Endothelial cell of umbilical vein (primary cell): ENCODE measurements at regions not wholly inside any gene's neighbourhood (a gene's known extent, or its start where the extent isn't known, plus 50 kb on each side); places are given as distances from the start of the nearest gene placed in this dataset.

Experiments
- BruUV-seq: library from RNA; stranded (reverse); fragments of 400-500 nt; replicated peaks from 2 replicates; lab custom pipeline; 2021; lab: Mats Ljungman, UMichigan
- CTCF ChIA-PET: fragments of 300-600, 350-600 bp; sonication (Branson Sonifier 250); formaldehyde crosslinking; loops from one replicate; lab custom pipeline; 2021; ENCODE audit warnings: antibody characterized with exemption, inconsistent platforms; lab: Charles Lee
- POLR2A ChIA-PET: fragments of 300-600, 350-600 bp; sonication (Branson Sonifier 250); formaldehyde crosslinking; loops from one replicate; lab custom pipeline; 2021; ENCODE audit warnings: antibody characterized with exemption, inconsistent platforms; lab: Charles Lee
- DNase-seq: peaks from one replicate; pipeline ENCODE4 v3.0.0-alpha.2; 2011; ENCODE audit warnings: low read depth, low spot score
- FAIRE-seq: peaks from 2 replicates; lab custom pipeline; 2011; peaks lifted over from hg19 to GRCh38; lab: Jason Lieb, UNC
- H2AFZ ChIP-seq: 2 replicates; pipeline ENCODE4 v1.6.0; 2012; ENCODE audit warnings: low read depth, low read length, control low read depth, inconsistent platforms
- H3K27ac ChIP-seq: 2 replicates; pipeline ENCODE4 v1.5.1; 2011; ENCODE audit warnings: low read depth, mild to moderate bottlenecking, control low read depth, low read length, moderate library complexity; ENCODE audit not compliant: insufficient read depth
- H3K27me3 ChIP-seq, 2 experiments: 2 replicates each; pipeline versions ENCODE4 v1.6.0 to v1.6.1; 2011; ENCODE audit warnings: low read length in 2 of 2, mixed read lengths in 1 of 2; ENCODE audit not compliant: control insufficient read depth in 2 of 2, insufficient read depth in 2 of 2
- H3K36me3 ChIP-seq, 2 experiments: 2 replicates in 1 of 2; 3 replicates in 1 of 2; pipeline ENCODE4 v1.5.1; 2011; ENCODE audit warnings: low read length in 2 of 2, mild to moderate bottlenecking in 1 of 2, moderate library complexity in 1 of 2; ENCODE audit not compliant: control insufficient read depth in 2 of 2, insufficient read depth in 2 of 2; ENCODE audit errors: extremely low read depth in 1 of 2
- H3K4me1 ChIP-seq: 3 replicates; pipeline ENCODE4 v1.5.1; 2011; ENCODE audit warnings: mild to moderate bottlenecking, low read length; ENCODE audit not compliant: control insufficient read depth, insufficient read depth; ENCODE audit errors: extremely low read depth
- H3K4me2 ChIP-seq: 2 replicates; pipeline ENCODE4 v1.6.1; 2011; ENCODE audit warnings: low read length, control low read depth, mixed read lengths; ENCODE audit not compliant: insufficient read depth
- H3K4me3 ChIP-seq, 3 experiments: fragments of 200-600 bp in 1 of 3; sonication (generic), shearing (Covaris generic) in 1 of 3; replicated peaks in 1 of 3; 2 replicates each; pipeline ENCODE4 v1.5.1; 2011 to 2016; ENCODE audit warnings: control low read depth in 3 of 3, low read length in 3 of 3, mild to moderate bottlenecking in 2 of 3, inconsistent platforms in 1 of 3, low read depth in 1 of 3, moderate library complexity in 1 of 3; ENCODE audit not compliant: insufficient read depth in 1 of 3
- H3K79me2 ChIP-seq: 2 replicates; pipeline ENCODE4 v1.6.0; 2012; ENCODE audit warnings: low read length, inconsistent platforms; ENCODE audit not compliant: control insufficient read depth, insufficient read depth
- H3K9ac ChIP-seq: replicated peaks from 2 replicates; pipeline ENCODE3; 2011; ENCODE audit warnings: low read length, control low read depth; ENCODE audit not compliant: insufficient read depth; ENCODE audit errors: extremely low read depth
- H3K9me1 ChIP-seq: replicated peaks from 3 replicates; pipeline ENCODE4 v1.6.0; 2011; ENCODE audit warnings: mild to moderate bottlenecking, low read length; ENCODE audit not compliant: control insufficient read depth, insufficient read depth; ENCODE audit errors: extremely low read depth
- H3K9me3 ChIP-seq: replicated peaks from 2 replicates; pipeline ENCODE4 v1.5.1; 2012; ENCODE audit warnings: low read length, inconsistent platforms; ENCODE audit not compliant: control insufficient read depth, insufficient read depth
- H4K20me1 ChIP-seq: replicated peaks from 2 replicates; pipeline ENCODE3; 2011; ENCODE audit warnings: mild to moderate bottlenecking, low read length; ENCODE audit not compliant: control insufficient read depth, insufficient read depth; ENCODE audit errors: extremely low read depth
- EZH2 ChIP-seq: IDR thresholded peaks from 2 replicates; pipeline ENCODE4 v1.6.1; 2012; ENCODE audit warnings: borderline replicate concordance, low read depth, mild to moderate bottlenecking, moderate library complexity, low read length, inconsistent platforms; ENCODE audit not compliant: severe bottlenecking
- GATA2 ChIP-seq: IDR thresholded peaks from 2 replicates; pipeline ENCODE4 v1.7.0; 2011; ENCODE audit warnings: low read depth, mild to moderate bottlenecking, moderate library complexity, mixed read lengths, low read length; ENCODE audit not compliant: insufficient read length, insufficient read depth
- JUN ChIP-seq: IDR thresholded peaks from 2 replicates; pipeline ENCODE4 v1.6.1; 2011; ENCODE audit warnings: borderline replicate concordance, low read depth; ENCODE audit not compliant: insufficient read length, insufficient read depth
- MYC ChIP-seq: IDR thresholded peaks from one replicate; pipeline ENCODE4 v1.6.1; 2011; ENCODE audit warnings: mild to moderate bottlenecking, low read depth, low read length
- POLR2A ChIP-seq: IDR thresholded peaks from 2 replicates; pipeline ENCODE4 v1.6.1; 2012; ENCODE audit warnings: low read depth, mild to moderate bottlenecking, control low read depth, low read length
- POLR2AphosphoS5 ChIP-seq: IDR thresholded peaks from 2 replicates; pipeline ENCODE4 v1.6.1; 2012; ENCODE audit warnings: low read depth, mild to moderate bottlenecking, control low read depth, low read length, moderate library complexity; ENCODE audit not compliant: insufficient read depth
- dilution Hi-C: fragments of 300-500 bp; cut with MboI; formaldehyde crosslinking; loops from one replicate; pipeline ENCODE4 v1.15.0; 2019; ENCODE audit warnings: low sequenced_read_pairs; ENCODE audit not compliant: extremely low pct_ligation_motif_present
- intact Hi-C: fragments of 100-400 bp; cut with micrococcal nuclease; formaldehyde crosslinking; loops from one replicate; pipeline ENCODE4 v1.10.0; 2022
- TF ChIP-seq, protein P1 (sequence below), 2 donors: IDR thresholded peaks; 1 replicate in 1 of 2; 2 replicates in 1 of 2; pipeline ENCODE4 v1.5.1; 2011; ENCODE audit warnings: low read length in 2 of 2, mild to moderate bottlenecking in 2 of 2, moderate library complexity in 2 of 2, control low read depth in 1 of 2, inconsistent platforms in 1 of 2, low read depth in 1 of 2; ENCODE audit not compliant: insufficient read depth in 1 of 2; ENCODE audit errors: extremely low read depth in 1 of 2
- TF ChIP-seq, protein P2 (sequence below): IDR thresholded peaks from 2 replicates; pipeline ENCODE4 v1.6.1; 2011; ENCODE audit not compliant: insufficient read depth, insufficient read length

DNA sequence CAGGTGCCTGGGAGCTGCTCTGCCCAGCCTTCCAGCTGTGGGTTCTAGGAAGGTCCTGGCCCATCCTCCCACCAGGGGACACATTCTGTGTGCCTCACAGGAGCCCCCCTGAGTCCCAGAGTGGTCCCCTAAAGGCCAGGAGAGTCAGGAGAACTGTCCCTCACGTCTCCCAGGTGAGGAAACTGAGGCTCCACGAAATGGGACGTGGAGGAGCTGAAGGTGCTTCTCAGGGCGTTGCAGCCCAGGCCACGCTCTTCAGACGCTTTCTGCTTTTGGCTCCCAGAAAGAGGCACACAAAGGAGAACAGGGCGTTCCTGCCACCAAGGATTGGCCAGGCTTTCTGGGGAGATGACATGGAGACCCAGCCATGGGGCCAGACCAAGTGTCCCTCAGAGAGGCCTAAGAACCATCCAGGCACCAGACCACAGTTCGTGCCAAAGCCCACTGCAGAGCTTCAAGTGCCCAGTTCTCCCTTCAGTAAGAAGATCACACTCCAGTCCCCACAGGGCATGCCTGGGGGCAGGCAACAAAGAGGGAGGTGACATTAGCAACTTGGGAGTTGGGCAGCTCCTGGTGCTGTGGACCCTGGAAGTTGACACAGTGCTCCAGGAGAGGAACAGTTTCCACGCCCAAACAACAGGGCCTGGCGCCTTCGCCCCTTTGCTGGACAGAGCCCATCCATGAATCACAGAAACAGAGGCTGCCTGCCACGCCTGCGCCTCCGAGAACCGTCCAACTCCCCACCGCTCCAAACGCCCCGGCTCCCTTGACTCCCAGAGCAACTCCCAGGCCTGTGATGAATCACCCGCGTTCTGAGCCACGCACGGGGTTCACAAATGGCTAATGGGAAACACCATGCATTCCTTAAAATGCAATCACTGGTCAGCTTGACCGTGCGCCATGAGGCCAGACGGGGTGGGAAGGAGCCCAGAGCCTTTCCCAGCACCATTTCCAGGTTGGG, 589.2 kb downstream of the BRD1 start:
- intact Hi-C loops (no loop called here), dilution Hi-C loops (no loop called here)
- H3K4me3 ChIP-seq, result no peak overlapping the region
- no peak overlapping the region for H2AFZ ChIP-seq
- POLR2A ChIA-PET, result no interaction called here
- no TSS peak for BruUV-seq
- DNase-seq (no peak), FAIRE-seq (no peak)
- H3K27me3 ChIP-seq, result no peaks in the 10 kb centered on the region
- H3K27ac ChIP-seq, result no peak overlapping the region
- peaks cover 5% of the 10 kb centered on the region for H3K9me3 ChIP-seq
- H3K9ac ChIP-seq, result no peak overlapping the region
- no peaks in the 10 kb centered on the region for H4K20me1 ChIP-seq
- no peaks in the 10 kb centered on the region for H3K9me1 ChIP-seq
- no peak for TF ChIP-seq JUN
- no peak for TF ChIP-seq POLR2A
- no peak for TF ChIP-seq EZH2
- TF ChIP-seq POLR2AphosphoS5, result no peak
- TF ChIP-seq, protein P1, sequence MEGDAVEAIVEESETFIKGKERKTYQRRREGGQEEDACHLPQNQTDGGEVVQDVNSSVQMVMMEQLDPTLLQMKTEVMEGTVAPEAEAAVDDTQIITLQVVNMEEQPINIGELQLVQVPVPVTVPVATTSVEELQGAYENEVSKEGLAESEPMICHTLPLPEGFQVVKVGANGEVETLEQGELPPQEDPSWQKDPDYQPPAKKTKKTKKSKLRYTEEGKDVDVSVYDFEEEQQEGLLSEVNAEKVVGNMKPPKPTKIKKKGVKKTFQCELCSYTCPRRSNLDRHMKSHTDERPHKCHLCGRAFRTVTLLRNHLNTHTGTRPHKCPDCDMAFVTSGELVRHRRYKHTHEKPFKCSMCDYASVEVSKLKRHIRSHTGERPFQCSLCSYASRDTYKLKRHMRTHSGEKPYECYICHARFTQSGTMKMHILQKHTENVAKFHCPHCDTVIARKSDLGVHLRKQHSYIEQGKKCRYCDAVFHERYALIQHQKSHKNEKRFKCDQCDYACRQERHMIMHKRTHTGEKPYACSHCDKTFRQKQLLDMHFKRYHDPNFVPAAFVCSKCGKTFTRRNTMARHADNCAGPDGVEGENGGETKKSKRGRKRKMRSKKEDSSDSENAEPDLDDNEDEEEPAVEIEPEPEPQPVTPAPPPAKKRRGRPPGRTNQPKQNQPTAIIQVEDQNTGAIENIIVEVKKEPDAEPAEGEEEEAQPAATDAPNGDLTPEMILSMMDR (IDR thresholded peaks at IDR 0.05; ENCODE audit: extremely low read depth in 1 of 2, insufficient read depth in 1 of 2, low read depth in 1 of 2, low read length in 2 of 2), result no peak
- TF ChIP-seq MYC, result no peak
- TF ChIP-seq GATA2, result no peak
- TF ChIP-seq, protein P2, sequence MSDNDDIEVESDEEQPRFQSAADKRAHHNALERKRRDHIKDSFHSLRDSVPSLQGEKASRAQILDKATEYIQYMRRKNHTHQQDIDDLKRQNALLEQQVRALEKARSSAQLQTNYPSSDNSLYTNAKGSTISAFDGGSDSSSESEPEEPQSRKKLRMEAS, result no peak
- H3K36me3 ChIP-seq, result no peaks in the 10 kb centered on the region
- H3K4me1 ChIP-seq, result no peaks in the 10 kb centered on the region
- no peaks in the 10 kb centered on the region for H3K79me2 ChIP-seq
- CTCF ChIA-PET, result no interaction called here
- no peak overlapping the region for H3K4me2 ChIP-seq
